ENCODE measurements at regions not wholly inside any gene's neighbourhood (a gene's known extent, or its start where the extent isn't known, plus 50 kb on each side); places are given as distances from the start of the nearest gene placed in this dataset.

- TF ChIP-seq CTCF (IDR thresholded peaks at IDR 0.05): no peak
- TF ChIP-seq POLR2A (IDR thresholded peaks at IDR 0.05): no peak
Measured at GRCh38 chr5:120808135-120808534, 344.0 kb downstream of the PRR16 start.

Data from Peyer's patch (tissue), 4 donors.